ENCODE measurements at regions not wholly inside any gene's neighbourhood (a gene's known extent, or its start where the extent isn't known, plus 50 kb on each side); places are given as distances from the start of the nearest gene placed in this dataset.
"Not testable (repeated sequence)": the region's sequence is repeated elsewhere in the genome, so short reads cannot be mapped to it uniquely, and the experiment has no call there.

- TF ChIP-seq CTCF, POLR2A (IDR thresholded peaks at IDR 0.05): not testable (repeated sequence)
Observed at GRCh38 chr7:6988608-6989007, 162.5 kb upstream of the CCZ1B start.
